Neutrophil (primary cell): ENCODE measurements at regions not wholly inside any gene's neighbourhood (a gene's known extent, or its start where the extent isn't known, plus 50 kb on each side); places are given as distances from the start of the nearest gene placed in this dataset.

Source experiments
- H3K27ac ChIP-seq: fragments of 200-600 bp; sonication (generic); 2 replicates; pipeline ENCODE4 v1.5.1; 2016; ENCODE audit warnings: mild to moderate bottlenecking, moderate library complexity
- H3K27me3 ChIP-seq: fragments of 200-600 bp; sonication (generic); 2 replicates; pipeline ENCODE4 v1.6.0; 2016; ENCODE audit warnings: mild to moderate bottlenecking
- H3K36me3 ChIP-seq: fragments of 200-600 bp; sonication (generic); 2 replicates; pipeline ENCODE4 v1.5.1; 2017
- H3K4me1 ChIP-seq, 2 experiments: fragments of 200-600 bp in 1 of 2; sonication (generic) in 1 of 2; 1 replicate in 1 of 2; 2 replicates in 1 of 2; pipeline versions ENCODE4 v1.5.1 to v1.6.1; 2013 to 2016; ENCODE audit warnings: low read depth in 1 of 2, low read length in 1 of 2, mild to moderate bottlenecking in 1 of 2, moderate library complexity in 1 of 2; ENCODE audit not compliant: control insufficient read depth in 1 of 2, insufficient read depth in 1 of 2
- H3K4me3 ChIP-seq, 2 experiments: fragments of 200-600 bp in 1 of 2; sonication (generic) in 1 of 2; 1 replicate in 1 of 2; 2 replicates in 1 of 2; pipeline ENCODE4 v1.5.1; 2013 to 2016; ENCODE audit warnings: low read depth in 1 of 2, low read length in 1 of 2, mild to moderate bottlenecking in 1 of 2, moderate library complexity in 1 of 2
- H3K9me3 ChIP-seq: fragments of 200-600 bp; sonication (generic); 2 replicates; pipeline ENCODE4 v1.5.1; 2016
- CTCF ChIP-seq: fragments of 200-600 bp; sonication (generic); IDR thresholded peaks from 2 replicates; pipeline ENCODE4 v1.5.1; 2016; ENCODE audit warnings: antibody characterized with exemption

DNA sequence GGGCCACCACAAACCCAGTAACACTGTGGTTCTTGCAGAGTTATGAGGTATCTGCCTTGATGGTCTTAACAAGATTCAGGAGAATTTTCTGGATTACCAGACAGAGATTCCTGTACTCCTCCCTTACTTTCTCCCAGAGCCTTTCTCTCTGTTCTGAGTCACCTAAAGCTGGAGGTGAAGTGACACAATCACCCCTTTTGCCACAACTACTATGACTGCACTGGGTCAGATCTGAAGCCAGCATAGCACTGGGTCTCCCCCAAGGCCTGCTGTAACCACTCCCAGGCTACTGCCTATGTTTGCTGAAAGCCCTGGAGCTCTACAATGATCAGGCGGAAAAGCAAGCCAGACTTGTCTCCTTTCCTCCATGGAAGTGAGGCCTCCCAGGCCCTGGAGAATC lies 156.7 kb upstream of the NEGR1 start:
- Histone ChIP-seq H3K9me3 (no peaks in the 10 kb centered on the region), H3K27ac (no peak overlapping the region), H3K27me3 (no peaks in the 10 kb centered on the region), H3K4me3 (no peak overlapping the region), H3K4me1 (no peaks in the 10 kb centered on the region), H3K36me3 (no peaks in the 10 kb centered on the region)
- TF ChIP-seq CTCF = no peak

GRCh38 chr1:72438270-72438669 lies 155.9 kb upstream of the NEGR1 start:
- H3K27me3 ChIP-seq = no peaks in the 10 kb centered on the region
- no peak for TF ChIP-seq CTCF
- H3K4me3 ChIP-seq = no peak overlapping the region
- no peak overlapping the region for H3K27ac ChIP-seq
- H3K9me3 ChIP-seq = no peaks in the 10 kb centered on the region
- no peaks in the 10 kb centered on the region for H3K36me3 ChIP-seq
- H3K4me1 ChIP-seq = no peaks in the 10 kb centered on the region

DNA sequence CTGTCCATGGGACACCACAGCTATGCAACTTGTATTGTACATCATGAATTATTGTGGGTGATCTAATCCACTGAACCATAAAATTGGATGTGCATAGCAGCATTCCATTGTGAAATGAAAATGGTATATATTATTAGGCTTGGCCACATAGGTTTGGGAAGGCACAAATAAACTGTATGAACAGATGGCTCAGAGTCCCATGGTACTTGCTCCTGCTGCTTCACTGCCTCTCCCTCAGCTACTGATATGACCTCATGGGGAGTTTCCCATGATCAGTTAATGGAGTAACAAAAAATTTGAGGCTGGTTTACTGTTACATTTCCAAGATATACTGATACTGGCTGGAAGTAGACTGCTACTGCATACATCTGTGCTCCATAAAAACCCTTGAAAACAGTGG lies 152.7 kb upstream of the NEGR1 start:
- Histone ChIP-seq H3K27me3 (no peaks in the 10 kb centered on the region), H3K27ac (no peak overlapping the region), H3K36me3 (no peaks in the 10 kb centered on the region), H3K4me3 (no peak overlapping the region), H3K4me1 (no peaks in the 10 kb centered on the region), H3K9me3 (no peaks in the 10 kb centered on the region)
- no peak for TF ChIP-seq CTCF

GRCh38 chr1:72434070-72434469 lies 151.7 kb upstream of the NEGR1 start:
- H3K4me1 ChIP-seq = no peaks in the 10 kb centered on the region
- no peaks in the 10 kb centered on the region for H3K9me3 ChIP-seq
- no peaks in the 10 kb centered on the region for H3K36me3 ChIP-seq
- H3K27me3 ChIP-seq = no peaks in the 10 kb centered on the region
- no peak for TF ChIP-seq CTCF
- H3K4me3 ChIP-seq = no peak overlapping the region
- H3K27ac ChIP-seq = no peak overlapping the region

- Histone ChIP-seq H3K27ac (no peak overlapping the region), H3K4me3 (no peak overlapping the region), H3K27me3 (no peaks in the 10 kb centered on the region), H3K9me3 (no peaks in the 10 kb centered on the region), H3K4me1 (no peaks in the 10 kb centered on the region), H3K36me3 (no peaks in the 10 kb centered on the region)
- no peak for TF ChIP-seq CTCF
These were observed 151.3 kb upstream of the NEGR1 start for GRCh38 chr1:72433591-72433990.

GRCh38 chr1:72432645-72433267 lies 150.4 kb upstream of the NEGR1 start:
- Histone ChIP-seq H3K4me1 (no peaks in the 10 kb centered on the region), H3K4me3 (no peak overlapping the region), H3K27ac (no peak overlapping the region), H3K27me3 (no peaks in the 10 kb centered on the region), H3K36me3 (no peaks in the 10 kb centered on the region), H3K9me3 (no peaks in the 10 kb centered on the region)
- TF ChIP-seq CTCF = no peak
